Uterus (tissue), 3 donors: ENCODE measurements at regions not wholly inside any gene's neighbourhood (a gene's known extent, or its start where the extent isn't known, plus 50 kb on each side); places are given as distances from the start of the nearest gene placed in this dataset.

Experiments
- DNase-seq, 2 donors: peaks; one replicate each; pipeline ENCODE4 v3.0.0-alpha.2; 2019 to 2020
- H3K27ac ChIP-seq, 2 donors: fragments of 200-600 bp; sonication (generic); 1 replicate in 1 of 2; 2 replicates in 1 of 2; pipeline ENCODE4 v1.5.1; 2016 to 2018
- H3K27me3 ChIP-seq, 2 donors: fragments of 200-600 bp; sonication (generic); one replicate each; pipeline ENCODE4 v1.5.1; 2018 to 2019; ENCODE audit warnings: control low read depth in 1 of 2
- H3K36me3 ChIP-seq, 2 donors: fragments of 200-600 bp; sonication (generic); one replicate each; pipeline ENCODE4 v1.5.1; 2019; ENCODE audit warnings: control low read depth in 1 of 2
- H3K4me1 ChIP-seq, 2 donors: fragments of 200-600 bp; sonication (generic); one replicate each; pipeline ENCODE4 v1.5.1; 2018 to 2019; ENCODE audit warnings: control low read depth in 1 of 2
- H3K4me3 ChIP-seq, 2 donors: fragments of 200-600 bp; sonication (generic); 1 replicate in 1 of 2; 2 replicates in 1 of 2; pipeline ENCODE4 v1.5.1; 2018 to 2019; ENCODE audit warnings: mild to moderate bottlenecking in 1 of 2
- H3K9me3 ChIP-seq, 2 donors: fragments of 200-600 bp; sonication (generic); one replicate each; pipeline ENCODE4 v1.5.1; 2019; ENCODE audit warnings: control low read depth in 1 of 2
- POLR2A ChIP-seq, 2 donors: fragments of 450-650 bp; IDR thresholded peaks; one replicate each; pipeline ENCODE4 v1.6.1; 2016; ENCODE audit warnings: antibody characterized with exemption in 2 of 2, mild to moderate bottlenecking in 1 of 2, moderate library complexity in 1 of 2
- intact Hi-C: fragments of 100-400 bp; cut with DNase I; formaldehyde crosslinking; loops from one replicate; pipeline ENCODE4 v1.15.1; 2023; ENCODE audit warnings: low total_unique reads
- TF ChIP-seq, protein P1 (sequence below), 4 experiments: fragments of 200-600 bp in 2 of 4; fragments of 450-650 bp in 2 of 4; sonication (generic) in 2 of 4; IDR thresholded peaks; one replicate each; pipeline ENCODE4 v1.5.1; 2016 to 2019; ENCODE audit warnings: antibody characterized with exemption in 4 of 4, mild to moderate bottlenecking in 2 of 4, moderate library complexity in 1 of 4
- donor health status: DM: yes; HTN: yes; CAD: no.

DNA sequence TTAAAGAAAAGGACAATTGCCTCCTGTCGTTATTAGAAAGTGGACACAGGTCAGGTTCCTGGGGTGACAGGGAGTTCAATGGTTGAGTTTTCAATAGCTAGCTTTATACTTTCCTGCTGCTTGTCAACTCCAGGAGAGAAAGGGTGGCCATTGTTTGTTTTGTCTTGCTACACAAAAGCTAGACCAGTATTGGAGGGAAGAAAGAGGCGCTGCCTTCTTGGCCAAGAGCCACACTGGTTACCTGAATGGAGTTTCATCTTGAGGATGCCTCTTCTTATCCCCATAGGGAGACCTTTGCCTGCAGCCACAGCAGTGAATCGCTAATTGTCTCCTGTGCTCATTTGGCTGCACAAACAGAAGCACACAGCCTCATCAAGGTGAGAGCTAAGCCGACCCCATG lies 279.4 kb upstream of the GRIA1 start:
- no peak overlapping the region for H3K4me3 ChIP-seq
- intact Hi-C loops = no loop called here
- no peak overlapping the region for H3K27ac ChIP-seq
- DNase-seq = no peak
- H3K27me3 ChIP-seq = no peaks in the 10 kb centered on the region
- no peaks in the 10 kb centered on the region for H3K4me1 ChIP-seq
- no peaks in the 10 kb centered on the region for H3K9me3 ChIP-seq
- TF ChIP-seq POLR2A (IDR thresholded peaks at IDR 0.05) = no peak
- TF ChIP-seq, protein P1, sequence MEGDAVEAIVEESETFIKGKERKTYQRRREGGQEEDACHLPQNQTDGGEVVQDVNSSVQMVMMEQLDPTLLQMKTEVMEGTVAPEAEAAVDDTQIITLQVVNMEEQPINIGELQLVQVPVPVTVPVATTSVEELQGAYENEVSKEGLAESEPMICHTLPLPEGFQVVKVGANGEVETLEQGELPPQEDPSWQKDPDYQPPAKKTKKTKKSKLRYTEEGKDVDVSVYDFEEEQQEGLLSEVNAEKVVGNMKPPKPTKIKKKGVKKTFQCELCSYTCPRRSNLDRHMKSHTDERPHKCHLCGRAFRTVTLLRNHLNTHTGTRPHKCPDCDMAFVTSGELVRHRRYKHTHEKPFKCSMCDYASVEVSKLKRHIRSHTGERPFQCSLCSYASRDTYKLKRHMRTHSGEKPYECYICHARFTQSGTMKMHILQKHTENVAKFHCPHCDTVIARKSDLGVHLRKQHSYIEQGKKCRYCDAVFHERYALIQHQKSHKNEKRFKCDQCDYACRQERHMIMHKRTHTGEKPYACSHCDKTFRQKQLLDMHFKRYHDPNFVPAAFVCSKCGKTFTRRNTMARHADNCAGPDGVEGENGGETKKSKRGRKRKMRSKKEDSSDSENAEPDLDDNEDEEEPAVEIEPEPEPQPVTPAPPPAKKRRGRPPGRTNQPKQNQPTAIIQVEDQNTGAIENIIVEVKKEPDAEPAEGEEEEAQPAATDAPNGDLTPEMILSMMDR (IDR thresholded peaks at IDR 0.05) = no peak
- no peaks in the 10 kb centered on the region for H3K36me3 ChIP-seq

DNA sequence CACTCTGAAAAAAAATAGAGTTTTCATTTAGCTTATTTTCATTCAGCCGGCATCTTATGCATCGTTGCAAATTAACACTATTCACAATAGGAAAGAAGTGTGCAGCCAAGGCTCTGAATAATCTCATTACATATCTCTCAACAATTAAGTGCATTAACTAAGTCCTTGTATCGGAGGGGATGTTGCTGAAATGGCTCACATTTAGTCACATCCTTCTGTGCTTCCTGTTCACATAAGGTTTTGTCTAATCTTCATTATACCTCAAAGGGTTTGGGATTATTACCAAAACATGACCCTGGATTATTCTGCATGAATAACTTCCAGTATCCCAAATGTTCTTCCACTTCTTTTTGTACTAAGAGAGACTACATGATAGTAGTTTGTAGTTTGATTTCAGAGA lies 278.0 kb upstream of the GRIA1 start:
- no peaks in the 10 kb centered on the region for H3K27me3 ChIP-seq
- no peaks in the 10 kb centered on the region for H3K9me3 ChIP-seq
- intact Hi-C loops = no loop called here
- no peaks in the 10 kb centered on the region for H3K36me3 ChIP-seq
- DNase-seq = no peak
- no peak overlapping the region for H3K27ac ChIP-seq
- TF ChIP-seq, protein P1 (IDR thresholded peaks at IDR 0.05) = no peak
- TF ChIP-seq POLR2A (IDR thresholded peaks at IDR 0.05) = no peak
- no peak overlapping the region for H3K4me3 ChIP-seq
- no peaks in the 10 kb centered on the region for H3K4me1 ChIP-seq

DNA sequence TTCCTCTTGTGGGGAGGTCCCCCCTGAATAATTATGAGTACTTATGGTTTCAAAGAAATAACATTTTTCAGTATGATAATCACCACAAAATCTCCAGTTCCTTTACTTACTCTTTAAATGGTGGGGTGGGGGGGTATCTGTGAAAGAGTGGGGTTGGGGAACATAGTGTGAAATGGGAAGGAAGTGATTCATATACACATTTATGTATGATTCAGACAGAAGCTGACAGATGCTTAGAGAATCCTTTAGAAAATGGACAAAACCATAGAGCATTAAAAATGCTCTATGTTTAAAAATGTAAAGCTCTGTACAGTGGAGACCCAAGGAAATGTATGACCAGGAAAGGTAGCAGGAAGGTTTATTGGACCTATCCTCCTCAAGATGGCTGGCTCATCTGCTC lies 267.5 kb upstream of the GRIA1 start:
- H3K4me1 ChIP-seq = no peaks in the 10 kb centered on the region
- no peak for DNase-seq
- H3K4me3 ChIP-seq = no peak overlapping the region
- no peaks in the 10 kb centered on the region for H3K27me3 ChIP-seq
- TF ChIP-seq POLR2A (IDR thresholded peaks at IDR 0.05) = no peak
- TF ChIP-seq, protein P1 (IDR thresholded peaks at IDR 0.05) = no peak
- intact Hi-C loops = no loop called here
- no peaks in the 10 kb centered on the region for H3K9me3 ChIP-seq
- no peaks in the 10 kb centered on the region for H3K36me3 ChIP-seq
- H3K27ac ChIP-seq = no peak overlapping the region

DNA sequence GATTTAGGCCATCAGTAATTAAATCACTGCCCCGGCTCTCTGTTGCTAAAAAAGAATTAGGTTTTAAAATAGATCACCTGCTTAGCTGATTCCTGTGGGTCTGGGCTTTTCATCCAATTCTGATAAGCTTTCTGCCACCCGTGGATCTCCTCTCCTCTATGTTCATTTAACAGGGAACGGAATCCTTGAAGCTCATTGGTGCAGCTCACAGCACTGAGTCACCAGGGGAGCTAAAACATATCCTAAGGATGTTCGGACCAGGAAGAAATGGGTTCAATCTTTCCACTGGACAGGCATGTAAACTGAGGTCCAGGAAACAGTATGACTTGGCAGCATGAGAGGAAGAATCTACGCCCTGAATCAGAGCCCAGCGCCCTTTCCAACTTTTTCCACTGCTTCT lies 267.1 kb upstream of the GRIA1 start:
- no peak for DNase-seq
- H3K4me3 ChIP-seq = no peak overlapping the region
- intact Hi-C loops = no loop called here
- H3K9me3 ChIP-seq = no peaks in the 10 kb centered on the region
- H3K27me3 ChIP-seq = no peaks in the 10 kb centered on the region
- TF ChIP-seq, protein P1 (IDR thresholded peaks at IDR 0.05) = no peak
- no peak for TF ChIP-seq POLR2A (IDR thresholded peaks at IDR 0.05)
- H3K36me3 ChIP-seq = no peaks in the 10 kb centered on the region
- no peak overlapping the region for H3K27ac ChIP-seq
- no peaks in the 10 kb centered on the region for H3K4me1 ChIP-seq

DNA sequence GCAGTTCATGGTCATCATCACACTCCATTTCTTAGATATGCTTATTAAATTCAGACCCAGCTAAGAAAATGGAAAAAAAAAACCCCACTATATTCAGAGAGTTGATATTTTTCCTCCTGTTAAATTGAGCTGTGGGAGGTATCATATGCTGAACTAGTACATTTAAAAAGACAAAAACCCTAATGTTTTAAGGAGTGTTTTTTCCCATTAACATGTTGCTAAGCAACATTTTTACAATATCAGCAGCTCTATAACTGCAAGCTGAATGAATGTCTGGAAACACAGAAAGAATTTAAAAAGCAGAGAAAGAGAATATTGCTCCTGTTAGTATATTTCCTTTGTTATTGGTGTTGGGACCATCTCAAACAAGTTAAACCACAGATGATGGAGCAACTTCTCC lies 265.8 kb upstream of the GRIA1 start:
- TF ChIP-seq POLR2A (IDR thresholded peaks at IDR 0.05) = no peak
- TF ChIP-seq, protein P1 (IDR thresholded peaks at IDR 0.05) = no peak
- intact Hi-C loops = no loop called here
- H3K27me3 ChIP-seq = no peaks in the 10 kb centered on the region
- H3K27ac ChIP-seq = no peak overlapping the region
- H3K36me3 ChIP-seq = no peaks in the 10 kb centered on the region
- H3K4me3 ChIP-seq = no peak overlapping the region
- H3K9me3 ChIP-seq = no peaks in the 10 kb centered on the region
- H3K4me1 ChIP-seq = no peaks in the 10 kb centered on the region
- DNase-seq = no peak
